ENCODE measurements at regions not wholly inside any gene's neighbourhood (a gene's known extent, or its start where the extent isn't known, plus 50 kb on each side); places are given as distances from the start of the nearest gene placed in this dataset.
"Not testable (repeated sequence)": the region's sequence is repeated elsewhere in the genome, so short reads cannot be mapped to it uniquely, and the experiment has no call there.

- DNase-seq, result no peak
- no peak overlapping the region for H3K27ac ChIP-seq (ENCODE audit: low read length)
- peaks cover 4% of the 10 kb centered on the region for H3K9me3 ChIP-seq (replicated peaks; ENCODE audit: control insufficient read depth, low read depth, low read length)
- H3K27me3 ChIP-seq (ENCODE audit: control insufficient read depth, insufficient read depth, low read length), result no peaks in the 10 kb centered on the region
- 71% methylated on average over 2 of the region's 5 CpGs for WGBS (ENCODE audit: insufficient coverage)
- peaks cover 8% of the 10 kb centered on the region for H3K4me1 ChIP-seq (ENCODE audit: control insufficient read depth, insufficient read depth, low read length)
- H3K4me3 ChIP-seq (ENCODE audit: low read length), result no peak overlapping the region
- H3K36me3 ChIP-seq (ENCODE audit: control insufficient read depth, insufficient read depth, low read length), result no peaks in the 10 kb centered on the region
Observed at GRCh38 chr21:35282944-35283343, 233.8 kb upstream of the RUNX1 start.

GRCh38 chr21:35281956-35282355, 232.9 kb upstream of the RUNX1 start:
- WGBS (ENCODE audit: insufficient coverage), result 55% methylated on average over 3 of the region's 3 CpGs
- peaks cover 8% of the 10 kb centered on the region for H3K4me1 ChIP-seq (ENCODE audit: control insufficient read depth, insufficient read depth, low read length)
- H3K36me3 ChIP-seq (ENCODE audit: control insufficient read depth, insufficient read depth, low read length), result no peaks in the 10 kb centered on the region
- no peaks in the 10 kb centered on the region for H3K27me3 ChIP-seq (ENCODE audit: control insufficient read depth, insufficient read depth, low read length)
- no peak overlapping the region for H3K27ac ChIP-seq (ENCODE audit: low read length)
- DNase-seq, result peak; percentile 54
- H3K4me3 ChIP-seq (ENCODE audit: low read length), result no peak overlapping the region
- H3K9me3 ChIP-seq (replicated peaks; ENCODE audit: control insufficient read depth, low read depth, low read length), result no peaks in the 10 kb centered on the region

GRCh38 chr21:35280231-35280630, 231.1 kb upstream of the RUNX1 start:
- Histone ChIP-seq H3K4me1 (ENCODE audit: control insufficient read depth, insufficient read depth, low read length) (peaks cover 8% of the 10 kb centered on the region), H3K27me3 (ENCODE audit: control insufficient read depth, insufficient read depth, low read length) (no peaks in the 10 kb centered on the region), H3K9me3 (replicated peaks; ENCODE audit: control insufficient read depth, low read depth, low read length) (no peaks in the 10 kb centered on the region), H3K27ac (ENCODE audit: low read length) (no peak overlapping the region), H3K36me3 (ENCODE audit: control insufficient read depth, insufficient read depth, low read length) (no peaks in the 10 kb centered on the region), H3K4me3 (ENCODE audit: low read length) (no peak overlapping the region)
- no peak for DNase-seq

GRCh38 chr21:35275776-35276175, 226.7 kb upstream of the RUNX1 start:
- Histone ChIP-seq H3K9me3 (replicated peaks; ENCODE audit: control insufficient read depth, low read depth, low read length) (no peaks in the 10 kb centered on the region), H3K27me3 (ENCODE audit: control insufficient read depth, insufficient read depth, low read length) (no peaks in the 10 kb centered on the region), H3K4me1 (ENCODE audit: control insufficient read depth, insufficient read depth, low read length) (no peaks in the 10 kb centered on the region), H3K4me3 (ENCODE audit: low read length) (no peak overlapping the region), H3K27ac (ENCODE audit: low read length) (no peak overlapping the region), H3K36me3 (ENCODE audit: control insufficient read depth, insufficient read depth, low read length) (no peaks in the 10 kb centered on the region)
- WGBS (ENCODE audit: insufficient coverage), result no CpG with 5 or more reads among the region's 3 CpGs
- DNase-seq, result no peak

- Histone ChIP-seq H3K4me3 (ENCODE audit: low read length) (no peak overlapping the region), H3K27me3 (ENCODE audit: control insufficient read depth, insufficient read depth, low read length) (no peaks in the 10 kb centered on the region), H3K9me3 (replicated peaks; ENCODE audit: control insufficient read depth, low read depth, low read length) (no peaks in the 10 kb centered on the region), H3K36me3 (ENCODE audit: control insufficient read depth, insufficient read depth, low read length) (no peaks in the 10 kb centered on the region), H3K27ac (ENCODE audit: low read length) (no peak overlapping the region), H3K4me1 (ENCODE audit: control insufficient read depth, insufficient read depth, low read length) (no peaks in the 10 kb centered on the region)
- no peak for DNase-seq
- WGBS (ENCODE audit: insufficient coverage), result 72% methylated on average over 5 of the region's 7 CpGs
Observed at GRCh38 chr21:35274923-35275322, 225.8 kb upstream of the RUNX1 start.

GRCh38 chr21:35274090-35274489, 225.0 kb upstream of the RUNX1 start:
- WGBS (ENCODE audit: insufficient coverage), result 61% methylated on average over 2 of the region's 2 CpGs
- H3K9me3 ChIP-seq (replicated peaks; ENCODE audit: control insufficient read depth, low read depth, low read length), result no peaks in the 10 kb centered on the region
- DNase-seq, result no peak
- H3K4me3 ChIP-seq (ENCODE audit: low read length), result no peak overlapping the region
- no peaks in the 10 kb centered on the region for H3K36me3 ChIP-seq (ENCODE audit: control insufficient read depth, insufficient read depth, low read length)
- no peaks in the 10 kb centered on the region for H3K27me3 ChIP-seq (ENCODE audit: control insufficient read depth, insufficient read depth, low read length)
- H3K4me1 ChIP-seq (ENCODE audit: control insufficient read depth, insufficient read depth, low read length), result no peaks in the 10 kb centered on the region
- no peak overlapping the region for H3K27ac ChIP-seq (ENCODE audit: low read length)

- H3K27me3 ChIP-seq (ENCODE audit: control insufficient read depth, insufficient read depth, low read length), result no peaks in the 10 kb centered on the region
- no peaks in the 10 kb centered on the region for H3K36me3 ChIP-seq (ENCODE audit: control insufficient read depth, insufficient read depth, low read length)
- H3K4me1 ChIP-seq (ENCODE audit: control insufficient read depth, insufficient read depth, low read length), result no peaks in the 10 kb centered on the region
- peak; percentile 36 for DNase-seq
- no peaks in the 10 kb centered on the region for H3K9me3 ChIP-seq (replicated peaks; ENCODE audit: control insufficient read depth, low read depth, low read length)
- H3K27ac ChIP-seq (ENCODE audit: low read length), result no peak overlapping the region
- WGBS (ENCODE audit: insufficient coverage), result 50% methylated on average over 3 of the region's 3 CpGs
- H3K4me3 ChIP-seq (ENCODE audit: low read length), result no peak overlapping the region
Observed at GRCh38 chr21:35273333-35273732, 224.2 kb upstream of the RUNX1 start.

GRCh38 chr21:35271344-35272118, 222.4 kb upstream of the RUNX1 start:
- not testable (repeated sequence) for H3K36me3 ChIP-seq (ENCODE audit: control insufficient read depth, insufficient read depth, low read length); H3K4me3 ChIP-seq (ENCODE audit: low read length); H3K9me3 ChIP-seq (replicated peaks; ENCODE audit: control insufficient read depth, low read depth, low read length); H3K4me1 ChIP-seq (ENCODE audit: control insufficient read depth, insufficient read depth, low read length); H3K27ac ChIP-seq (ENCODE audit: low read length); DNase-seq; H3K27me3 ChIP-seq (ENCODE audit: control insufficient read depth, insufficient read depth, low read length)
- no CpG with 5 or more reads among the region's 4 CpGs for WGBS (ENCODE audit: insufficient coverage)

- H3K4me1 ChIP-seq (ENCODE audit: control insufficient read depth, insufficient read depth, low read length), result no peaks in the 10 kb centered on the region
- no peaks in the 10 kb centered on the region for H3K9me3 ChIP-seq (replicated peaks; ENCODE audit: control insufficient read depth, low read depth, low read length)
- no peak overlapping the region for H3K4me3 ChIP-seq (ENCODE audit: low read length)
- H3K36me3 ChIP-seq (ENCODE audit: control insufficient read depth, insufficient read depth, low read length), result no peaks in the 10 kb centered on the region
- no peak for DNase-seq
- no peaks in the 10 kb centered on the region for H3K27me3 ChIP-seq (ENCODE audit: control insufficient read depth, insufficient read depth, low read length)
- WGBS (ENCODE audit: insufficient coverage), result 69% methylated on average over 3 of the region's 4 CpGs
- no peak overlapping the region for H3K27ac ChIP-seq (ENCODE audit: low read length)
Observed at GRCh38 chr21:35268817-35269216, 219.7 kb upstream of the RUNX1 start.

- no peaks in the 10 kb centered on the region for H3K4me1 ChIP-seq (ENCODE audit: control insufficient read depth, insufficient read depth, low read length)
- no peaks in the 10 kb centered on the region for H3K9me3 ChIP-seq (replicated peaks; ENCODE audit: control insufficient read depth, low read depth, low read length)
- H3K27me3 ChIP-seq (ENCODE audit: control insufficient read depth, insufficient read depth, low read length), result no peaks in the 10 kb centered on the region
- H3K4me3 ChIP-seq (ENCODE audit: low read length), result no peak overlapping the region
- no peak for DNase-seq
- H3K36me3 ChIP-seq (ENCODE audit: control insufficient read depth, insufficient read depth, low read length), result no peaks in the 10 kb centered on the region
- WGBS (ENCODE audit: insufficient coverage), result 86% methylated on average over 1 of the region's 1 CpG
- H3K27ac ChIP-seq (ENCODE audit: low read length), result no peak overlapping the region
Observed at GRCh38 chr21:35268261-35268660, 219.2 kb upstream of the RUNX1 start.

- no peak overlapping the region for H3K27ac ChIP-seq (ENCODE audit: low read length)
- DNase-seq, result no peak
- no peaks in the 10 kb centered on the region for H3K9me3 ChIP-seq (replicated peaks; ENCODE audit: control insufficient read depth, low read depth, low read length)
- H3K27me3 ChIP-seq (ENCODE audit: control insufficient read depth, insufficient read depth, low read length), result no peaks in the 10 kb centered on the region
- no peaks in the 10 kb centered on the region for H3K36me3 ChIP-seq (ENCODE audit: control insufficient read depth, insufficient read depth, low read length)
- H3K4me3 ChIP-seq (ENCODE audit: low read length), result no peak overlapping the region
- no CpG with 5 or more reads among the region's 3 CpGs for WGBS (ENCODE audit: insufficient coverage)
- H3K4me1 ChIP-seq (ENCODE audit: control insufficient read depth, insufficient read depth, low read length), result no peaks in the 10 kb centered on the region
Observed at GRCh38 chr21:35266546-35266945, 217.4 kb upstream of the RUNX1 start.
